ENCODE measurements at regions not wholly inside any gene's neighbourhood (a gene's known extent, or its start where the extent isn't known, plus 50 kb on each side); places are given as distances from the start of the nearest gene placed in this dataset.
A peak's percentile ranks its signal among the peaks of the same experiment; 100 is the strongest.

- no peaks in the 10 kb centered on the region for H3K27me3 ChIP-seq (ENCODE audit: control insufficient read depth, insufficient read depth, low read length)
- no peaks in the 10 kb centered on the region for H3K9me3 ChIP-seq (replicated peaks; ENCODE audit: control insufficient read depth, low read depth, low read length)
- H3K4me3 ChIP-seq (ENCODE audit: low read length): no peak overlapping the region
- H3K4me1 ChIP-seq (ENCODE audit: control insufficient read depth, insufficient read depth, low read length): no peaks in the 10 kb centered on the region
- H3K36me3 ChIP-seq (ENCODE audit: control insufficient read depth, insufficient read depth, low read length): no peaks in the 10 kb centered on the region
- DNase-seq: no peak
- no peak overlapping the region for H3K27ac ChIP-seq (ENCODE audit: low read length)
- WGBS (ENCODE audit: insufficient coverage): no CpG with 5 or more reads among the region's 3 CpGs
Observed at GRCh38 chr1:14194511-14194910, 404.0 kb upstream of the KAZN start.

GRCh38 chr1:14205066-14205465 lies 393.4 kb upstream of the KAZN start:
- Histone ChIP-seq H3K36me3 (ENCODE audit: control insufficient read depth, insufficient read depth, low read length) (no peaks in the 10 kb centered on the region), H3K9me3 (replicated peaks; ENCODE audit: control insufficient read depth, low read depth, low read length) (no peaks in the 10 kb centered on the region)
- WGBS (ENCODE audit: insufficient coverage): 100% methylated on average over 1 of the region's 1 CpG

GRCh38 chr1:14215151-14215550 lies 383.3 kb upstream of the KAZN start:
- DNase-seq: no peak
- H3K36me3 ChIP-seq (ENCODE audit: control insufficient read depth, insufficient read depth, low read length): no peaks in the 10 kb centered on the region
- no peak overlapping the region for H3K27ac ChIP-seq (ENCODE audit: low read length)
- no peaks in the 10 kb centered on the region for H3K27me3 ChIP-seq (ENCODE audit: control insufficient read depth, insufficient read depth, low read length)
- H3K4me3 ChIP-seq (ENCODE audit: low read length): no peak overlapping the region
- no peaks in the 10 kb centered on the region for H3K4me1 ChIP-seq (ENCODE audit: control insufficient read depth, insufficient read depth, low read length)
- peaks cover 3% of the 10 kb centered on the region for H3K9me3 ChIP-seq (replicated peaks; ENCODE audit: control insufficient read depth, low read depth, low read length)

More at GRCh38 chr1:14205066-14205465, 393.4 kb upstream of the KAZN start:
- no peak overlapping the region for H3K4me3 ChIP-seq (ENCODE audit: low read length)
- H3K27ac ChIP-seq (ENCODE audit: low read length): no peak overlapping the region
- no peaks in the 10 kb centered on the region for H3K27me3 ChIP-seq (ENCODE audit: control insufficient read depth, insufficient read depth, low read length)
- DNase-seq: no peak
- H3K4me1 ChIP-seq (ENCODE audit: control insufficient read depth, insufficient read depth, low read length): no peaks in the 10 kb centered on the region

GRCh38 chr1:14217384-14217783 lies 381.1 kb upstream of the KAZN start:
- WGBS (ENCODE audit: insufficient coverage): no CpG with 5 or more reads among the region's 1 CpG
- no peak for DNase-seq
- no peaks in the 10 kb centered on the region for H3K36me3 ChIP-seq (ENCODE audit: control insufficient read depth, insufficient read depth, low read length)
- no peak overlapping the region for H3K4me3 ChIP-seq (ENCODE audit: low read length)
- no peaks in the 10 kb centered on the region for H3K4me1 ChIP-seq (ENCODE audit: control insufficient read depth, insufficient read depth, low read length)
- peaks cover 3% of the 10 kb centered on the region for H3K9me3 ChIP-seq (replicated peaks; ENCODE audit: control insufficient read depth, low read depth, low read length)
- H3K27me3 ChIP-seq (ENCODE audit: control insufficient read depth, insufficient read depth, low read length): no peaks in the 10 kb centered on the region
- no peak overlapping the region for H3K27ac ChIP-seq (ENCODE audit: low read length)

- Histone ChIP-seq H3K9me3 (replicated peaks; ENCODE audit: control insufficient read depth, low read depth, low read length) (peaks cover 3% of the 10 kb centered on the region), H3K4me3 (ENCODE audit: low read length) (no peak overlapping the region), H3K4me1 (ENCODE audit: control insufficient read depth, insufficient read depth, low read length) (no peaks in the 10 kb centered on the region), H3K27ac (ENCODE audit: low read length) (no peak overlapping the region), H3K36me3 (ENCODE audit: control insufficient read depth, insufficient read depth, low read length) (no peaks in the 10 kb centered on the region), H3K27me3 (ENCODE audit: control insufficient read depth, insufficient read depth, low read length) (no peaks in the 10 kb centered on the region)
- no peak for DNase-seq
- WGBS (ENCODE audit: insufficient coverage): 33% methylated on average over 1 of the region's 4 CpGs
Observed at GRCh38 chr1:14220324-14220723, 378.2 kb upstream of the KAZN start.

GRCh38 chr1:14220811-14221210 lies 377.7 kb upstream of the KAZN start:
- H3K27me3 ChIP-seq (ENCODE audit: control insufficient read depth, insufficient read depth, low read length): no peaks in the 10 kb centered on the region
- H3K9me3 ChIP-seq (replicated peaks; ENCODE audit: control insufficient read depth, low read depth, low read length): peaks cover 3% of the 10 kb centered on the region
- H3K36me3 ChIP-seq (ENCODE audit: control insufficient read depth, insufficient read depth, low read length): no peaks in the 10 kb centered on the region
- H3K4me3 ChIP-seq (ENCODE audit: low read length): no peak overlapping the region
- no CpG with 5 or more reads among the region's 2 CpGs for WGBS (ENCODE audit: insufficient coverage)
- H3K4me1 ChIP-seq (ENCODE audit: control insufficient read depth, insufficient read depth, low read length): no peaks in the 10 kb centered on the region
- DNase-seq: no peak
- no peak overlapping the region for H3K27ac ChIP-seq (ENCODE audit: low read length)

GRCh38 chr1:14222086-14222485 lies 376.4 kb upstream of the KAZN start:
- WGBS (ENCODE audit: insufficient coverage): no CpG with 5 or more reads among the region's 6 CpGs
- no peaks in the 10 kb centered on the region for H3K27me3 ChIP-seq (ENCODE audit: control insufficient read depth, insufficient read depth, low read length)
- H3K4me1 ChIP-seq (ENCODE audit: control insufficient read depth, insufficient read depth, low read length): no peaks in the 10 kb centered on the region
- H3K9me3 ChIP-seq (replicated peaks; ENCODE audit: control insufficient read depth, low read depth, low read length): no peaks in the 10 kb centered on the region
- H3K4me3 ChIP-seq (ENCODE audit: low read length): no peak overlapping the region
- DNase-seq: no peak
- no peak overlapping the region for H3K27ac ChIP-seq (ENCODE audit: low read length)
- no peaks in the 10 kb centered on the region for H3K36me3 ChIP-seq (ENCODE audit: control insufficient read depth, insufficient read depth, low read length)

- Histone ChIP-seq H3K4me3 (ENCODE audit: low read length) (no peak overlapping the region), H3K9me3 (replicated peaks; ENCODE audit: control insufficient read depth, low read depth, low read length) (peaks cover 6% of the 10 kb centered on the region), H3K27me3 (ENCODE audit: control insufficient read depth, insufficient read depth, low read length) (no peaks in the 10 kb centered on the region), H3K27ac (ENCODE audit: low read length) (no peak overlapping the region), H3K4me1 (ENCODE audit: control insufficient read depth, insufficient read depth, low read length) (no peaks in the 10 kb centered on the region), H3K36me3 (ENCODE audit: control insufficient read depth, insufficient read depth, low read length) (no peaks in the 10 kb centered on the region)
- DNase-seq: no peak
- WGBS (ENCODE audit: insufficient coverage): 86% methylated on average over 1 of the region's 1 CpG
Observed at GRCh38 chr1:14228677-14229076, 369.8 kb upstream of the KAZN start.

- H3K4me1 ChIP-seq (ENCODE audit: control insufficient read depth, insufficient read depth, low read length): peaks cover 1% of the 10 kb centered on the region
- H3K36me3 ChIP-seq (ENCODE audit: control insufficient read depth, insufficient read depth, low read length): no peaks in the 10 kb centered on the region
- H3K27ac ChIP-seq (ENCODE audit: low read length): no peak overlapping the region
- H3K27me3 ChIP-seq (ENCODE audit: control insufficient read depth, insufficient read depth, low read length): no peaks in the 10 kb centered on the region
- peaks cover 6% of the 10 kb centered on the region for H3K9me3 ChIP-seq (replicated peaks; ENCODE audit: control insufficient read depth, low read depth, low read length)
- no peak overlapping the region for H3K4me3 ChIP-seq (ENCODE audit: low read length)
- DNase-seq: no peak
- WGBS (ENCODE audit: insufficient coverage): no CpG with 5 or more reads among the region's 2 CpGs
Observed at GRCh38 chr1:14233510-14233909, 365.0 kb upstream of the KAZN start.

GRCh38 chr1:14236097-14236496 lies 362.4 kb upstream of the KAZN start:
- Histone ChIP-seq H3K4me3 (ENCODE audit: low read length) (no peak overlapping the region), H3K4me1 (ENCODE audit: control insufficient read depth, insufficient read depth, low read length) (peaks cover 3% of the 10 kb centered on the region), H3K27me3 (ENCODE audit: control insufficient read depth, insufficient read depth, low read length) (no peaks in the 10 kb centered on the region), H3K9me3 (replicated peaks; ENCODE audit: control insufficient read depth, low read depth, low read length) (peaks cover 6% of the 10 kb centered on the region), H3K27ac (ENCODE audit: low read length) (no peak overlapping the region), H3K36me3 (ENCODE audit: control insufficient read depth, insufficient read depth, low read length) (no peaks in the 10 kb centered on the region)
- no peak for DNase-seq
- WGBS (ENCODE audit: insufficient coverage): 86% methylated on average over 1 of the region's 2 CpGs

GRCh38 chr1:14238472-14239307 lies 359.8 kb upstream of the KAZN start:
- no peaks in the 10 kb centered on the region for H3K27me3 ChIP-seq (ENCODE audit: control insufficient read depth, insufficient read depth, low read length)
- WGBS (ENCODE audit: insufficient coverage): 60% methylated on average over 1 of the region's 9 CpGs
- H3K36me3 ChIP-seq (ENCODE audit: control insufficient read depth, insufficient read depth, low read length): no peaks in the 10 kb centered on the region
- no peak overlapping the region for H3K4me3 ChIP-seq (ENCODE audit: low read length)
- H3K9me3 ChIP-seq (replicated peaks; ENCODE audit: control insufficient read depth, low read depth, low read length): no peaks in the 10 kb centered on the region
- H3K4me1 ChIP-seq (ENCODE audit: control insufficient read depth, insufficient read depth, low read length): peaks cover 3% of the 10 kb centered on the region
- peak; percentile 82 for DNase-seq
- H3K27ac ChIP-seq (ENCODE audit: low read length): no peak overlapping the region

All from muscle of leg (tissue), 3 donors.